CD4-positive, alpha-beta T cell treated with Interleukin-6 at 100 ng/mL for 8 hours (primary cell): ENCODE measurements at regions not wholly inside any gene's neighbourhood (a gene's known extent, or its start where the extent isn't known, plus 50 kb on each side); places are given as distances from the start of the nearest gene placed in this dataset.

ENCODE experiments used
- DNase-seq: peaks from one replicate; pipeline ENCODE4 v3.0.0-alpha.2; 2020; ENCODE audit warnings: mixed read lengths, low spot score

GRCh38 chr10:128221807-128222206, 95.6 kb upstream of the MKI67 start:
- DNase-seq = no peak

- no peak for DNase-seq
Observed at GRCh38 chr10:128222332-128222849, 96.2 kb upstream of the MKI67 start.

- DNase-seq = no peak
Observed at GRCh38 chr10:128230401-128230800, 104.2 kb upstream of the MKI67 start.

GRCh38 chr10:128233422-128233821, 107.2 kb upstream of the MKI67 start:
- DNase-seq = no peak

- no peak for DNase-seq
Observed at GRCh38 chr10:128237710-128238109, 111.5 kb upstream of the MKI67 start.

GRCh38 chr10:128241023-128241422, 114.8 kb upstream of the MKI67 start:
- DNase-seq = no peak

- no peak for DNase-seq
Observed at GRCh38 chr10:128242641-128243040, 116.4 kb upstream of the MKI67 start.

GRCh38 chr10:128245026-128245425, 118.8 kb upstream of the MKI67 start:
- DNase-seq = no peak

- DNase-seq = no peak
Observed at GRCh38 chr10:128247576-128247975, 121.4 kb upstream of the MKI67 start.

GRCh38 chr10:128254476-128254875, 128.3 kb upstream of the MKI67 start:
- DNase-seq = no peak

- no peak for DNase-seq
Observed at GRCh38 chr10:128257428-128257827, 131.2 kb upstream of the MKI67 start.

- no peak for DNase-seq
Observed at GRCh38 chr10:128258421-128258976, 132.3 kb upstream of the MKI67 start.

- peak; percentile 27 for DNase-seq
Observed at GRCh38 chr10:128263891-128264688, 137.9 kb upstream of the MKI67 start.

- no peak for DNase-seq
Observed at GRCh38 chr10:128265596-128265995, 139.4 kb upstream of the MKI67 start.

- no peak for DNase-seq
Observed at GRCh38 chr10:128267581-128267980, 141.4 kb upstream of the MKI67 start.

GRCh38 chr10:128268015-128268722, 141.9 kb upstream of the MKI67 start:
- DNase-seq = no peak

GRCh38 chr10:128274938-128275337, 148.7 kb upstream of the MKI67 start:
- no peak for DNase-seq

GRCh38 chr10:128275388-128276177, 149.4 kb upstream of the MKI67 start:
- no peak for DNase-seq

GRCh38 chr10:128277267-128277840, 151.1 kb upstream of the MKI67 start:
- DNase-seq = no peak

GRCh38 chr10:128278362-128278761, 152.1 kb upstream of the MKI67 start:
- DNase-seq = no peak

- DNase-seq = no peak
Observed at GRCh38 chr10:128280271-128280670, 154.0 kb upstream of the MKI67 start.

- no peak for DNase-seq
Observed at GRCh38 chr10:128281343-128281742, 155.1 kb upstream of the MKI67 start.
